Common myeloid progenitor, CD34-positive (primary cell): ENCODE measurements at regions not wholly inside any gene's neighbourhood (a gene's known extent, or its start where the extent isn't known, plus 50 kb on each side); places are given as distances from the start of the nearest gene placed in this dataset.

Experiments used
- CTCF ChIA-PET: fragments of 350-600 bp; sonication (Branson Sonifier 250); formaldehyde crosslinking; loops from one replicate; lab custom pipeline; 2021; ENCODE audit warnings: antibody characterized with exemption; lab: Charles Lee
- POLR2A ChIA-PET: fragments of 350-600 bp; sonication (Branson Sonifier 250); formaldehyde crosslinking; loops from one replicate; lab custom pipeline; 2021; ENCODE audit warnings: antibody characterized with exemption; lab: Charles Lee
- DNase-seq, 3 donors: peaks; one replicate each; pipeline versions ENCODE4 v3.0.0 to v3.0.0-alpha.2; 2013
- H3K27ac ChIP-seq, 2 experiments: 1 replicate in 1 of 2; 2 replicates in 1 of 2; pipeline ENCODE4 v1.7.0; 2013; ENCODE audit warnings: inconsistent platforms in 2 of 2, low read length in 2 of 2, mild to moderate bottlenecking in 2 of 2, low read depth in 1 of 2, moderate library complexity in 1 of 2; ENCODE audit not compliant: severe bottlenecking in 2 of 2, insufficient read depth in 1 of 2, poor library complexity in 1 of 2
- H3K27me3 ChIP-seq, 5 experiments: replicated peaks in 2 of 5; 1 replicate in 3 of 5; 2 replicates in 2 of 5; pipeline versions ENCODE4 v1.6.1 to v1.7.0; 2013; ENCODE audit warnings: low read length in 4 of 5, mild to moderate bottlenecking in 2 of 5, moderate library complexity in 2 of 5, inconsistent platforms in 1 of 5; ENCODE audit not compliant: insufficient read depth in 5 of 5, control insufficient read depth in 4 of 5
- H3K36me3 ChIP-seq, 4 experiments: 1 replicate in 2 of 4; 2 replicates in 2 of 4; pipeline versions ENCODE4 v1.6.1 to v1.7.0; 2013; ENCODE audit warnings: low read length in 3 of 4, control low read depth in 1 of 4, mild to moderate bottlenecking in 1 of 4; ENCODE audit not compliant: control insufficient read depth in 4 of 4, insufficient read depth in 4 of 4
- H3K4me1 ChIP-seq, 4 experiments: 1 replicate in 3 of 4; 2 replicates in 1 of 4; pipeline versions ENCODE4 v1.6.1 to v1.7.1; 2013; ENCODE audit warnings: low read length in 3 of 4, mild to moderate bottlenecking in 3 of 4, control low read depth in 1 of 4, inconsistent platforms in 1 of 4, moderate library complexity in 1 of 4; ENCODE audit not compliant: control insufficient read depth in 4 of 4, insufficient read depth in 4 of 4; ENCODE audit errors: control extremely low read depth in 1 of 4
- H3K4me3 ChIP-seq, 7 experiments: 1 replicate in 4 of 7; 2 replicates in 3 of 7; pipeline versions ENCODE4 v1.5.1 to v1.7.0; 2013; ENCODE audit warnings: mild to moderate bottlenecking in 7 of 7, low read length in 6 of 7, moderate library complexity in 6 of 7, inconsistent platforms in 2 of 7, low read depth in 2 of 7, control low read depth in 1 of 7; ENCODE audit not compliant: insufficient read depth in 4 of 7, control insufficient read depth in 1 of 7; ENCODE audit errors: extremely low read depth in 1 of 7
- H3K9me3 ChIP-seq, 5 experiments: 1 replicate in 4 of 5; 2 replicates in 1 of 5; pipeline versions ENCODE4 v1.6.1 to v1.7.1; 2013; ENCODE audit warnings: low read length in 4 of 5, mild to moderate bottlenecking in 2 of 5, inconsistent platforms in 1 of 5, low read depth in 1 of 5, moderate library complexity in 1 of 5; ENCODE audit not compliant: control insufficient read depth in 4 of 5, insufficient read depth in 2 of 5; ENCODE audit errors: control extremely low read depth in 1 of 5
- WGBS: methylation state at CpG from one replicate; pipeline ENCODE4 v1.1.5; 2013; ENCODE audit not compliant: insufficient coverage; 5-methylcytosine and 5-hydroxymethylcytosine counted together

GRCh38 chr2:162908567-162908966 lies 70.0 kb upstream of the KCNH7 start:
- POLR2A ChIA-PET: no interaction called here
- CTCF ChIA-PET: no interaction called here
- Histone ChIP-seq H3K9me3 (no peaks in the 10 kb centered on the region), H3K4me1 (no peaks in the 10 kb centered on the region), H3K4me3 (no peak overlapping the region), H3K27ac (no peak overlapping the region), H3K36me3 (no peaks in the 10 kb centered on the region), H3K27me3 (no peaks in the 10 kb centered on the region)
- no peak for DNase-seq
- 73% methylated on average over 2 of the region's 2 CpGs for WGBS

DNA sequence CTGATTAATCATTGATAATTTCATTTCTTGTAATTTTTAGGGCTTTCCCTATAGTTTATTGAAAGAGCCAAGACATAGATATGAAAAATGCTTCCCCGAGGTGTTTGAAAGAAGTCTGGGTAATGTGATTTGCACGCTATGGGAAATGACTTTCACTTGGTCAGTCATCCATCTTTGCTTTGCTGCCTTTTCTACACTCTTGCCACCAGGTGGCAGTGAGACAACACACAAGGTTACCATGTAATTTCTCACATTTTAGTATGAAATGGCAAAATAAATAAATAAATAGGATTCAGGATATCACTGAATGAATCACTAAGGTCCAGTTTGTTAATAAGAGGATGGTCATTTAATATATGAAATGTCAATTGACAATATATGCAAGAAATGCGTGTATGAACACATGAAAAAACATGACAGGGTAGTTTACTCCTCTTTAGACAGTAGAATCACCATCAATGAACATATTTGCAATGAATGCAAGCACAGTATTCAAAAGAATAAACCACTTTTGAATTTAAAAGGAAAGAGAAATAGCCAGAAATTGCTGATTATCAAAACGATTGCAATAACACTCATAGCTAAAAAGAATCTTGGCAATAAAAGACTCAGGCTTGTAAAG lies 52.2 kb upstream of the KCNH7 start:
- no peaks in the 10 kb centered on the region for H3K27me3 ChIP-seq
- no peak overlapping the region for H3K27ac ChIP-seq
- peaks cover 0 to 3% (median 0%) of the 10 kb centered on the region in 4 experiments for H3K4me1 ChIP-seq
- H3K9me3 ChIP-seq: no peaks in the 10 kb centered on the region
- DNase-seq: peak; percentile 29 to 69 (median 65)
- no peaks in the 10 kb centered on the region for H3K36me3 ChIP-seq
- CTCF ChIA-PET: interaction anchor here (1.2 to 1.3 kb wide), 2 partner anchors 9 to 67 kb away, joined by 3 to 4 read pairs; no protein-coding TSS in a partner anchor
- POLR2A ChIA-PET: no interaction called here
- WGBS: no CpG with 5 or more reads among the region's 4 CpGs
- H3K4me3 ChIP-seq: peak overlapping the region in 1 of 7 experiments; percentile 11

DNA sequence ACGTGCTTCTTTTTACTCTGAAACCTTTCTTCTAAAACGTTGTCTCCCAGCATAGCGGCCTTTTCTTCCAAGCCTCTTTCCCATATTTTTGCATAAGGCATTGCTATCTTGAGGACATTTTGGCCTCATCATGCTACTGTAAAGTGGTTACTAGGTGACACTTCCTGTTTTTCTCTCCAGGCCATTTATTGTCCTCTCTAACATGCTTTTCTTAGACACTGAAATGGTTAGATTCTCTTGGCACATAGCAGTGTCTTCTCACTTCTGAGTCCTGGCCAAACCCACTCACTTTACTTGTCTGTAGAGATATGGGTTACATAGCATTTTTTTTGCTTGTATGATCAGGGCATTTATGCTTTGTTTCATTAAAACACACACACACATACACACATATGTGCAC lies 50.1 kb upstream of the KCNH7 start:
- WGBS: 89% methylated on average over 3 of the region's 3 CpGs
- Histone ChIP-seq H3K27ac (no peak overlapping the region), H3K9me3 (no peaks in the 10 kb centered on the region), H3K4me3 (no peak overlapping the region), H3K36me3 (no peaks in the 10 kb centered on the region), H3K27me3 (no peaks in the 10 kb centered on the region), H3K4me1 (peaks cover 0 to 3% (median 0%) of the 10 kb centered on the region in 4 experiments)
- CTCF ChIA-PET: no interaction called here
- DNase-seq: peak; percentile 17 to 61 (median 45)
- POLR2A ChIA-PET: no interaction called here
